GM23248 (cell line): ENCODE measurements at regions not wholly inside any gene's neighbourhood (a gene's known extent, or its start where the extent isn't known, plus 50 kb on each side); places are given as distances from the start of the nearest gene placed in this dataset.

Experiments used
- DNase-seq: peaks from one replicate; pipeline ENCODE4 v3.0.0-alpha.2; 2015
- H2AFZ ChIP-seq: fragments of 200-600 bp; sonication (generic); 2 replicates; pipeline ENCODE4 v1.6.1; 2016; ENCODE audit warnings: antibody characterized with exemption
- H3F3A ChIP-seq: fragments of 200-600 bp; sonication (generic); 2 replicates; pipeline ENCODE4 v1.6.1; 2016; ENCODE audit warnings: mild to moderate bottlenecking, antibody characterized with exemption, mixed run types; ENCODE audit not compliant: insufficient read depth
- H3K27ac ChIP-seq: fragments of 200-600 bp; sonication (generic); 2 replicates; pipeline ENCODE4 v1.5.1; 2016; ENCODE audit warnings: mild to moderate bottlenecking
- H3K27me3 ChIP-seq: fragments of 200-600 bp; sonication (generic); replicated peaks from 2 replicates; pipeline ENCODE4 v1.6.1; 2016; ENCODE audit warnings: mild to moderate bottlenecking; ENCODE audit not compliant: insufficient read depth
- H3K36me3 ChIP-seq: fragments of 200-600 bp; sonication (generic); 2 replicates; pipeline ENCODE4 v1.6.1; 2016; ENCODE audit warnings: low read depth, mild to moderate bottlenecking
- H3K4me1 ChIP-seq: fragments of 200-600 bp; sonication (generic); 2 replicates; pipeline ENCODE4 v1.6.1; 2016; ENCODE audit warnings: mild to moderate bottlenecking; ENCODE audit not compliant: insufficient read depth
- H3K4me2 ChIP-seq: fragments of 200-600 bp; sonication (generic); one replicate; pipeline ENCODE4 v1.6.1; 2016; ENCODE audit warnings: mild to moderate bottlenecking; ENCODE audit not compliant: unreplicated experiment
- H3K4me3 ChIP-seq: fragments of 200-600 bp; sonication (generic); 2 replicates; pipeline ENCODE4 v1.5.1; 2016; ENCODE audit warnings: mild to moderate bottlenecking
- H3K79me2 ChIP-seq: fragments of 200-600 bp; sonication (generic); 2 replicates; pipeline ENCODE4 v1.6.1; 2016; ENCODE audit warnings: mild to moderate bottlenecking; ENCODE audit not compliant: insufficient read depth
- H3K9ac ChIP-seq: fragments of 200-600 bp; sonication (generic); 2 replicates; pipeline ENCODE4 v1.6.1; 2016; ENCODE audit warnings: mild to moderate bottlenecking
- H3K9me2 ChIP-seq: fragments of 200-600 bp; sonication (generic); 2 replicates; pipeline ENCODE4 v1.6.1; 2016; ENCODE audit warnings: mixed run types, mild to moderate bottlenecking, moderate library complexity; ENCODE audit not compliant: insufficient read depth
- H3K9me3 ChIP-seq: fragments of 200-600 bp; sonication (generic); one replicate; pipeline ENCODE4 v1.6.1; 2017; ENCODE audit warnings: low read depth
- H4K20me1 ChIP-seq: fragments of 200-600 bp; sonication (generic); 2 replicates; pipeline ENCODE4 v1.6.0; 2016; ENCODE audit not compliant: insufficient read depth
- EZH2 ChIP-seq: fragments of 200-600 bp; sonication (generic); IDR thresholded peaks from 2 replicates; pipeline ENCODE4 v1.6.1; 2018; ENCODE audit warnings: antibody characterized with exemption, mild to moderate bottlenecking; ENCODE audit not compliant: insufficient read depth, poor library complexity, severe bottlenecking
- EZH2phosphoT487 ChIP-seq: fragments of 200-600 bp; sonication (generic); IDR thresholded peaks from 2 replicates; pipeline ENCODE4 v1.6.1; 2018; ENCODE audit warnings: antibody characterized with exemption, moderate library complexity, mild to moderate bottlenecking, low read depth; ENCODE audit not compliant: insufficient read depth
- WGBS, 2 experiments: methylation state at CpG; one replicate each; pipeline ENCODE4 v1.1.6; 2015 to 2017; ENCODE audit warnings: low lambda C conversion rate in 2 of 2, low coverage in 1 of 2; ENCODE audit errors: missing lambda C conversion rate in 2 of 2; 5-methylcytosine and 5-hydroxymethylcytosine counted together
- in situ Hi-C: fragments of 300-500 bp; cut with MboI; formaldehyde crosslinking; loops from 2 replicates; pipeline ENCODE4 v1.15.0; 2020

DNA sequence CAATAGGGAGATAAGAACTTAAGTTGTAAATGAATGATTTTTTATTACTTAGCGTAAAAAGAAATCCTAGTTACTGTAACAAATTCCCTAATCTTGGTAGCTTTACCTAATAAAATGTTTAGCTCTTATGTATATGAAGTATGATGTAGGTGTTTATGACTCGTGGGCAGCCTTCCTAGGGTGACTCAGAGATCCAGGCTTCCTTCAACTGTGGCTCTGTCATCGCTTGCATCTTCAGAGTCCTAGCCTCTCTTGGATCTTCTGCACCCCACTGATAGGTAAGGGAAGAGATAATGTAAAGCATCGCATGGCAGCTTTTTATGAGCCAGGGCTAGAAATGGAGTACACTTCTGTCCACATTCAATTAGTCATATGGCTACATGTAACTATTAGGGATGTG is 165.6 kb upstream of the GLRA2 start:
- no peaks in the 10 kb centered on the region for H3K27me3 ChIP-seq
- no peak overlapping the region for H2AFZ ChIP-seq
- H3F3A ChIP-seq = peaks cover 13% of the 10 kb centered on the region; the same call in 1 of the 2 replicates
- H3K9ac ChIP-seq = no peak overlapping the region
- no peak for TF ChIP-seq EZH2
- TF ChIP-seq EZH2phosphoT487 = no peak
- H3K36me3 ChIP-seq = no peaks in the 10 kb centered on the region
- H3K4me3 ChIP-seq = no peak overlapping the region
- no peaks in the 10 kb centered on the region for H3K79me2 ChIP-seq
- WGBS, 2 experiments = 56 to 60% methylated on average over 4 of the region's 4 CpGs
- no peaks in the 10 kb centered on the region for H3K9me3 ChIP-seq
- H4K20me1 ChIP-seq = no peaks in the 10 kb centered on the region
- in situ Hi-C loops = no loop called here
- no peak overlapping the region for H3K4me2 ChIP-seq
- H3K4me1 ChIP-seq = peaks cover 24% of the 10 kb centered on the region
- no peak overlapping the region for H3K27ac ChIP-seq
- no peaks in the 10 kb centered on the region for H3K9me2 ChIP-seq
- peak; percentile 42 for DNase-seq

DNA sequence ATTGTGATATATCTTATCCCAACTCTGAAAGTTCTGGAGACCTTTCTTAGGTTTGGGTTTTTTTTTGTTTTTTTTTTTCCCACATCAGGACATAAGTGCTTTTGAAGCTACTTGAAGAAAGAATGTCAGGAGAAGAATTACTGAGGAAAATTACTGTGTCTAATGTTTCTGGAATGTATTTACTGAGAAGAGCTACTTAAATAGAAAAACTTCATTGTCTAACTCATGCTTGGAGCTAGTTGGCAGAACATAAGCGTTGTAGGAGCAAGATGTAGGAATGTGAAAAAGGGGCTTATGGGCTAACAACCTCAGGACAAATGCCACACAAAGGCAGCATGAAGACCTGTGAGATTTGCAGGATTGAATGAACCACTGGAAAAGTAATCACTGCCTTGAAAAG is 166.6 kb upstream of the GLRA2 start:
- peaks cover 24% of the 10 kb centered on the region for H3K4me1 ChIP-seq
- peak; percentile 40 for DNase-seq
- no peak overlapping the region for H3K4me3 ChIP-seq
- no peaks in the 10 kb centered on the region for H3K36me3 ChIP-seq
- no peak for TF ChIP-seq EZH2phosphoT487
- TF ChIP-seq EZH2 = no peak
- peak overlapping the region; percentile 27; the same call in 1 of the 2 replicates for H3K27ac ChIP-seq
- H2AFZ ChIP-seq = no peak overlapping the region
- H3K9ac ChIP-seq = no peak overlapping the region
- H3K27me3 ChIP-seq = no peaks in the 10 kb centered on the region
- H3K4me2 ChIP-seq = no peak overlapping the region
- no peaks in the 10 kb centered on the region for H3K9me3 ChIP-seq
- in situ Hi-C loops = no loop called here
- peaks cover 13% of the 10 kb centered on the region; the same call in 1 of the 2 replicates for H3F3A ChIP-seq
- no peaks in the 10 kb centered on the region for H3K9me2 ChIP-seq
- no peaks in the 10 kb centered on the region for H3K79me2 ChIP-seq
- WGBS, 2 experiments = 0% methylated on average over 1 of the region's 1 CpG
- H4K20me1 ChIP-seq = no peaks in the 10 kb centered on the region

DNA sequence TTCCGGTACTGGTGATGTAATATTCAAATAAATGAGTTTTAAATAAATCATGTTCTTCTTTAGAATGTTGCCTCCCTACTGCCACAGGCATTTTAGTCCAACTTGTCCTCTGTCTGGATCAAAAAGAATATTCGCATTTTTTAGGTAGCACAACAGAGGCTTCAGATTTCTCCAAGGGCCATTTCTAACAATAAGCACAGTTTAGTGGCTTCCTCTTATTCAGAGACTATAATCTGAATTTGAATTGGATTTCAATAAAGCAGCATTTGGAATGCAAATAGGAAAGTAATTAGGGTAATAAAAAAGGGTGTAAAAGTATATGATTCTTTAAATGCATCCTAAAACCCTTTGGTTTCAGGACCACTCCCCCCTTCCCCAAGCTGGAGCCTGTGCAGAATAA is 167.9 kb upstream of the GLRA2 start:
- Histone ChIP-seq H3K4me1 (peaks cover 37% of the 10 kb centered on the region), H3K4me3 (no peak overlapping the region), H4K20me1 (no peaks in the 10 kb centered on the region), H2AFZ (no peak overlapping the region), H3K9ac (no peak overlapping the region), H3K9me2 (no peaks in the 10 kb centered on the region), H3K27ac (no peak overlapping the region), H3K79me2 (no peaks in the 10 kb centered on the region), H3K9me3 (no peaks in the 10 kb centered on the region), H3K27me3 (no peaks in the 10 kb centered on the region), H3K4me2 (no peak overlapping the region), H3F3A (peaks cover 23% of the 10 kb centered on the region), H3K36me3 (no peaks in the 10 kb centered on the region)
- no peak for TF ChIP-seq EZH2phosphoT487
- no peak for TF ChIP-seq EZH2
- in situ Hi-C loops = no loop called here
- no peak for DNase-seq
- WGBS, 2 experiments = 90 to 93% methylated on average over 2 of the region's 2 CpGs

DNA sequence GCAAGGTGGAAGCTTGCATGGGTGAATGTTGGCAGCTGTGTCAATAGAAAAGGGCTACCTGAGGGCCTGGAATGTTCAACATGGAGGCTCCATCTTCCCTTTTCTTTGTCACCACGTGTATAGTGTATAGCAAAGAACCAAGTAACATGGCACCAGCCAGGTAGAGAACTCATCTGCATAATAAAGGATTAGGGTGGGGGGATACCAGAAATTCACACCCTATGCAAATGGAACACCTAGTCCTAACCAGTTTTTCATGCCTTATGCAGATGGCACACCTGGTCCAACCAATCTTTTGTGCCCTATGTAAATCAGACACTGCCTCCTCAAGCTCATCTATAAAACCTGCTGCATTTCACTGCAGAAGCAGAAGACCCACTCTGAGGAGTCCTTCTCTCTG is 169.6 kb upstream of the GLRA2 start:
- Histone ChIP-seq H3K4me3 (no peak overlapping the region), H3K27ac (no peak overlapping the region), H3K4me2 (no peak overlapping the region), H3K9me3 (no peaks in the 10 kb centered on the region), H3K9me2 (no peaks in the 10 kb centered on the region), H3K27me3 (no peaks in the 10 kb centered on the region), H4K20me1 (no peaks in the 10 kb centered on the region), H3K4me1 (peaks cover 50% of the 10 kb centered on the region), H3F3A (peaks cover 36% of the 10 kb centered on the region), H3K9ac (no peak overlapping the region), H3K36me3 (no peaks in the 10 kb centered on the region), H2AFZ (no peak overlapping the region), H3K79me2 (no peaks in the 10 kb centered on the region)
- TF ChIP-seq EZH2 (no peak), EZH2phosphoT487 (no peak)
- DNase-seq = no peak
- 5 to 17% methylated on average over 1 of the region's 1 CpG for WGBS, 2 experiments
- in situ Hi-C loops = no loop called here

DNA sequence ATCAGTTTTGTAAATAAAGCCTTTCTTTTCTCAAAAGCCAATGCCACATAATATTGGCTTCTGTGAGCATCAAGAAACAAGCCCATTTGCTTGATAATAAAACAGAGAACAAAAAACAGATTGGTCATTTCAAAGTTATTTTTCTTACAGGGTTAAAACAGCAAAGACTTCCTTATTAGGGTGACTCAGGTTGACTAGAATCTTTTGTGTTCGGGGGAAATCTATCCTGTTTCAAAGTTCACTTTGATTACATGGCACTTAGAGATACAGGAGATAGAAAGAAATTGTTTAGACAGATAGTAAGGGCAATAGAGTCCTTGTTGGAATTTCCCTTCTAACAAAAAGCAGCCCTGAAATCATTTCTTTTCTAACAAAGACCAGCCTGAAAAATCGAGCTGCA is 170.0 kb upstream of the GLRA2 start:
- TF ChIP-seq EZH2phosphoT487 (no peak), EZH2 (no peak)
- H3K36me3 ChIP-seq = no peaks in the 10 kb centered on the region
- H3F3A ChIP-seq = peaks cover 37% of the 10 kb centered on the region
- no peaks in the 10 kb centered on the region for H4K20me1 ChIP-seq
- no peak for DNase-seq
- H3K4me1 ChIP-seq = peaks cover 51% of the 10 kb centered on the region
- H3K27ac ChIP-seq = no peak overlapping the region
- H3K4me3 ChIP-seq = no peak overlapping the region
- H2AFZ ChIP-seq = no peak overlapping the region
- H3K9ac ChIP-seq = no peak overlapping the region
- no peaks in the 10 kb centered on the region for H3K79me2 ChIP-seq
- no peaks in the 10 kb centered on the region for H3K27me3 ChIP-seq
- H3K9me2 ChIP-seq = no peaks in the 10 kb centered on the region
- no peak overlapping the region for H3K4me2 ChIP-seq
- 7 to 12% methylated on average over 2 of the region's 2 CpGs for WGBS, 2 experiments
- in situ Hi-C loops = no loop called here
- no peaks in the 10 kb centered on the region for H3K9me3 ChIP-seq
